HG02943 (cell line): ENCODE measurements at regions not wholly inside any gene's neighbourhood (a gene's known extent, or its start where the extent isn't known, plus 50 kb on each side); places are given as distances from the start of the nearest gene placed in this dataset.

ENCODE experiments used
- ATAC-seq: cut with Tn5 transposase; IDR thresholded peaks from one replicate; pipeline ENCODE4 v1.9.1; 2021; ENCODE audit warnings: mild to moderate bottlenecking, low read depth, moderate library complexity; ENCODE audit not compliant: unreplicated experiment

- ATAC-seq, result no peak
Observed at GRCh38 chr4:135120195-135120594, 918.6 kb upstream of the PABPC4L start.

GRCh38 chr4:135114079-135114478 lies 912.5 kb upstream of the PABPC4L start:
- no peak for ATAC-seq

GRCh38 chr4:135098061-135098460 lies 896.5 kb upstream of the PABPC4L start:
- ATAC-seq, result no peak

GRCh38 chr4:135073389-135073788 lies 871.8 kb upstream of the PABPC4L start:
- ATAC-seq, result no peak

- ATAC-seq, result no peak
Observed at GRCh38 chr4:135072553-135072952, 871.0 kb upstream of the PABPC4L start.

- ATAC-seq, result no peak
Observed at GRCh38 chr4:135065366-135065765, 863.8 kb upstream of the PABPC4L start.

- no peak for ATAC-seq
Observed at GRCh38 chr4:135050086-135050717, 848.6 kb upstream of the PABPC4L start.

GRCh38 chr4:135032670-135033069 lies 831.1 kb upstream of the PABPC4L start:
- no peak for ATAC-seq

GRCh38 chr4:135015771-135016170 lies 814.2 kb upstream of the PABPC4L start:
- no peak for ATAC-seq

- ATAC-seq, result no peak
Observed at GRCh38 chr4:135007400-135007799, 805.8 kb upstream of the PABPC4L start.

- ATAC-seq, result no peak
Observed at GRCh38 chr4:134999169-134999568, 797.6 kb upstream of the PABPC4L start.

- ATAC-seq, result no peak
Observed at GRCh38 chr4:134961963-134962362, 760.4 kb upstream of the PABPC4L start.

GRCh38 chr4:134958862-134959261 lies 757.3 kb upstream of the PABPC4L start:
- no peak for ATAC-seq

- ATAC-seq, result no peak
Observed at GRCh38 chr4:134955059-134955458, 753.5 kb upstream of the PABPC4L start.

- no peak for ATAC-seq
Observed at GRCh38 chr4:134952775-134953174, 751.2 kb upstream of the PABPC4L start.

- no peak for ATAC-seq
Observed at GRCh38 chr4:134952305-134952704, 750.7 kb upstream of the PABPC4L start.

- ATAC-seq, result no peak
Observed at GRCh38 chr4:134948110-134948642, 746.6 kb upstream of the PABPC4L start.

GRCh38 chr4:134944115-134944514 lies 742.5 kb upstream of the PABPC4L start:
- ATAC-seq, result no peak

- ATAC-seq, result no peak
Observed at GRCh38 chr4:134936014-134936413, 734.4 kb upstream of the PABPC4L start.

- ATAC-seq, result no peak
Observed at GRCh38 chr4:134935320-134935719, 733.7 kb upstream of the PABPC4L start.

GRCh38 chr4:134934036-134934808 lies 732.6 kb upstream of the PABPC4L start:
- no peak for ATAC-seq

- ATAC-seq, result no peak
Observed at GRCh38 chr4:134915355-134915754, 713.8 kb upstream of the PABPC4L start.
